ENCODE measurements at regions not wholly inside any gene's neighbourhood (a gene's known extent, or its start where the extent isn't known, plus 50 kb on each side); places are given as distances from the start of the nearest gene placed in this dataset.

GRCh38 chr4:179858221-179858620 is 2385.0 kb upstream of the TENM3 start:
- Mint-ChIP-seq H3K27ac (no peak overlapping the region), H3K36me3 (ENCODE audit: low read depth) (no peaks in the 10 kb centered on the region), H3K4me1 (ENCODE audit: low read depth) (no peaks in the 10 kb centered on the region), H3K4me3 (ENCODE audit: low read depth) (no peak overlapping the region), H3K9me3 (peaks cover 26% of the 10 kb centered on the region), H3K27me3 (ENCODE audit: low read depth) (no peaks in the 10 kb centered on the region)
- DNase-seq (ENCODE audit: low spot score): no peak
- intact Hi-C loops (cut with micrococcal nuclease): no loop called here

- DNase-seq (ENCODE audit: low spot score): peak; percentile 8
- H3K4me3 Mint-ChIP-seq (ENCODE audit: low read depth): no peak overlapping the region
- no peaks in the 10 kb centered on the region for H3K4me1 Mint-ChIP-seq (ENCODE audit: low read depth)
- H3K9me3 Mint-ChIP-seq: no peaks in the 10 kb centered on the region
- no peaks in the 10 kb centered on the region for H3K36me3 Mint-ChIP-seq (ENCODE audit: low read depth)
- intact Hi-C loops (cut with micrococcal nuclease): no loop called here
- no peak overlapping the region for H3K27ac Mint-ChIP-seq
- H3K27me3 Mint-ChIP-seq (ENCODE audit: low read depth): no peaks in the 10 kb centered on the region
These were observed 2375.8 kb upstream of the TENM3 start for GRCh38 chr4:179867300-179867878.

- intact Hi-C loops (cut with micrococcal nuclease): no loop called here
- Mint-ChIP-seq H3K27ac (no peak overlapping the region), H3K36me3 (ENCODE audit: low read depth) (no peaks in the 10 kb centered on the region), H3K9me3 (peaks cover 4% of the 10 kb centered on the region), H3K27me3 (ENCODE audit: low read depth) (no peaks in the 10 kb centered on the region), H3K4me1 (ENCODE audit: low read depth) (no peaks in the 10 kb centered on the region), H3K4me3 (ENCODE audit: low read depth) (no peak overlapping the region)
- DNase-seq (ENCODE audit: low spot score): no peak
These were observed 2371.5 kb upstream of the TENM3 start for GRCh38 chr4:179871726-179872125.

- H3K27me3 Mint-ChIP-seq (ENCODE audit: low read depth): no peaks in the 10 kb centered on the region
- H3K36me3 Mint-ChIP-seq (ENCODE audit: low read depth): no peaks in the 10 kb centered on the region
- intact Hi-C loops (cut with micrococcal nuclease): no loop called here
- H3K9me3 Mint-ChIP-seq: peaks cover 10% of the 10 kb centered on the region
- DNase-seq (ENCODE audit: low spot score): no peak
- no peaks in the 10 kb centered on the region for H3K4me1 Mint-ChIP-seq (ENCODE audit: low read depth)
- no peak overlapping the region for H3K27ac Mint-ChIP-seq
- H3K4me3 Mint-ChIP-seq (ENCODE audit: low read depth): no peak overlapping the region
These were observed 2370.4 kb upstream of the TENM3 start for GRCh38 chr4:179872755-179873154.

GRCh38 chr4:179880756-179881155 is 2362.4 kb upstream of the TENM3 start:
- H3K4me3 Mint-ChIP-seq (ENCODE audit: low read depth): no peak overlapping the region
- H3K4me1 Mint-ChIP-seq (ENCODE audit: low read depth): no peaks in the 10 kb centered on the region
- H3K36me3 Mint-ChIP-seq (ENCODE audit: low read depth): no peaks in the 10 kb centered on the region
- intact Hi-C loops (cut with micrococcal nuclease): no loop called here
- no peak overlapping the region for H3K27ac Mint-ChIP-seq
- no peak for DNase-seq (ENCODE audit: low spot score)
- peaks cover 12% of the 10 kb centered on the region for H3K9me3 Mint-ChIP-seq
- no peaks in the 10 kb centered on the region for H3K27me3 Mint-ChIP-seq (ENCODE audit: low read depth)

- no peak overlapping the region for H3K4me3 Mint-ChIP-seq (ENCODE audit: low read depth)
- peaks cover 22% of the 10 kb centered on the region for H3K9me3 Mint-ChIP-seq
- no peak for DNase-seq (ENCODE audit: low spot score)
- H3K27me3 Mint-ChIP-seq (ENCODE audit: low read depth): no peaks in the 10 kb centered on the region
- intact Hi-C loops (cut with micrococcal nuclease): no loop called here
- H3K27ac Mint-ChIP-seq: no peak overlapping the region
- H3K36me3 Mint-ChIP-seq (ENCODE audit: low read depth): no peaks in the 10 kb centered on the region
- H3K4me1 Mint-ChIP-seq (ENCODE audit: low read depth): no peaks in the 10 kb centered on the region
These were observed 2349.0 kb upstream of the TENM3 start for GRCh38 chr4:179894066-179894778.

GRCh38 chr4:179919587-179919986 is 2323.6 kb upstream of the TENM3 start:
- Mint-ChIP-seq H3K9me3 (peaks cover 6% of the 10 kb centered on the region), H3K27ac (no peak overlapping the region), H3K27me3 (ENCODE audit: low read depth) (no peaks in the 10 kb centered on the region), H3K4me3 (ENCODE audit: low read depth) (no peak overlapping the region), H3K36me3 (ENCODE audit: low read depth) (no peaks in the 10 kb centered on the region), H3K4me1 (ENCODE audit: low read depth) (no peaks in the 10 kb centered on the region)
- intact Hi-C loops (cut with micrococcal nuclease): no loop called here
- no peak for DNase-seq (ENCODE audit: low spot score)

GRCh38 chr4:179927473-179927872 is 2315.7 kb upstream of the TENM3 start:
- Mint-ChIP-seq H3K4me3 (ENCODE audit: low read depth) (no peak overlapping the region), H3K36me3 (ENCODE audit: low read depth) (no peaks in the 10 kb centered on the region), H3K9me3 (peaks cover 9% of the 10 kb centered on the region), H3K27ac (no peak overlapping the region), H3K27me3 (ENCODE audit: low read depth) (no peaks in the 10 kb centered on the region), H3K4me1 (ENCODE audit: low read depth) (no peaks in the 10 kb centered on the region)
- no peak for DNase-seq (ENCODE audit: low spot score)
- intact Hi-C loops (cut with micrococcal nuclease): no loop called here

GRCh38 chr4:179941911-179942310 is 2301.3 kb upstream of the TENM3 start:
- Mint-ChIP-seq H3K36me3 (ENCODE audit: low read depth) (no peaks in the 10 kb centered on the region), H3K4me1 (ENCODE audit: low read depth) (no peaks in the 10 kb centered on the region), H3K27me3 (ENCODE audit: low read depth) (no peaks in the 10 kb centered on the region), H3K4me3 (ENCODE audit: low read depth) (no peak overlapping the region), H3K9me3 (peaks cover 29% of the 10 kb centered on the region), H3K27ac (no peak overlapping the region)
- DNase-seq (ENCODE audit: low spot score): no peak
- intact Hi-C loops (cut with micrococcal nuclease): no loop called here

- H3K9me3 Mint-ChIP-seq: peaks cover 17% of the 10 kb centered on the region
- intact Hi-C loops (cut with micrococcal nuclease): no loop called here
- H3K4me3 Mint-ChIP-seq (ENCODE audit: low read depth): no peak overlapping the region
- no peaks in the 10 kb centered on the region for H3K36me3 Mint-ChIP-seq (ENCODE audit: low read depth)
- H3K4me1 Mint-ChIP-seq (ENCODE audit: low read depth): no peaks in the 10 kb centered on the region
- H3K27me3 Mint-ChIP-seq (ENCODE audit: low read depth): no peaks in the 10 kb centered on the region
- no peak overlapping the region for H3K27ac Mint-ChIP-seq
- no peak for DNase-seq (ENCODE audit: low spot score)
These were observed 2266.4 kb upstream of the TENM3 start for GRCh38 chr4:179976777-179977176.

GRCh38 chr4:179977378-179977777 is 2265.8 kb upstream of the TENM3 start:
- Mint-ChIP-seq H3K27me3 (ENCODE audit: low read depth) (no peaks in the 10 kb centered on the region), H3K4me3 (ENCODE audit: low read depth) (no peak overlapping the region), H3K36me3 (ENCODE audit: low read depth) (no peaks in the 10 kb centered on the region), H3K27ac (no peak overlapping the region), H3K9me3 (peaks cover 17% of the 10 kb centered on the region), H3K4me1 (ENCODE audit: low read depth) (no peaks in the 10 kb centered on the region)
- intact Hi-C loops (cut with micrococcal nuclease): no loop called here
- DNase-seq (ENCODE audit: low spot score): no peak

- H3K27me3 Mint-ChIP-seq (ENCODE audit: low read depth): no peaks in the 10 kb centered on the region
- intact Hi-C loops (cut with micrococcal nuclease): no loop called here
- no peak for DNase-seq (ENCODE audit: low spot score)
- H3K4me1 Mint-ChIP-seq (ENCODE audit: low read depth): no peaks in the 10 kb centered on the region
- H3K4me3 Mint-ChIP-seq (ENCODE audit: low read depth): no peak overlapping the region
- no peaks in the 10 kb centered on the region for H3K36me3 Mint-ChIP-seq (ENCODE audit: low read depth)
- peaks cover 5% of the 10 kb centered on the region for H3K9me3 Mint-ChIP-seq
- no peak overlapping the region for H3K27ac Mint-ChIP-seq
These were observed 2262.0 kb upstream of the TENM3 start for GRCh38 chr4:179981161-179981560.

GRCh38 chr4:179989975-179990374 is 2253.2 kb upstream of the TENM3 start:
- Mint-ChIP-seq H3K27ac (no peak overlapping the region), H3K36me3 (ENCODE audit: low read depth) (no peaks in the 10 kb centered on the region), H3K4me1 (ENCODE audit: low read depth) (no peaks in the 10 kb centered on the region), H3K4me3 (ENCODE audit: low read depth) (no peak overlapping the region), H3K9me3 (peaks cover 14% of the 10 kb centered on the region), H3K27me3 (ENCODE audit: low read depth) (no peaks in the 10 kb centered on the region)
- intact Hi-C loops (cut with micrococcal nuclease): no loop called here
- no peak for DNase-seq (ENCODE audit: low spot score)

All from activated T-helper 2 cell treated with anti-CD3 and anti-CD28 coated beads, Interferon-gamma antibody, Interleukin-2, Interleukin-4, amounts not matched to agents 10 μg/mL and 5 μg/mL and 100 μg/mL, durations not matched to agents 14 hours and 24 hours and 36 hours (primary cell).